ENCODE measurements at regions not wholly inside any gene's neighbourhood (a gene's known extent, or its start where the extent isn't known, plus 50 kb on each side); places are given as distances from the start of the nearest gene placed in this dataset.

DNA sequence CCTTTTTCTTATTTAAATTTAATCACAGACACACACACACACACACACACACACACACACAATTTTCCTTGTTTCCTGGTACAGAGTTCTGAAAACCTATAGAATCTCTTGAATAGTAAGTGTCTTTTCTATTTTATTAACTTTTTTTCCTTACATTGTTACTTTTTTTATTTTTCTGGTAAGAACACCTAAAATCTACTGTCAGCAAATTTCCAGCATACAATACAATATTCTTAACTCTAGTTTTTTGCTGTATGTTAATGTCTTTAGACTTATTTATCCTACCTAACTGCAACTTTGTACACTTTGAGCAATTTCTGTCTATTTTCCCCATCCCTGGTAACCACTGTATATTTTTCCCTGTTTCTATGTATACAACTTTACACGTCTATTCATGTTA is 1179.8 kb downstream of the SLITRK1 start:
- TF ChIP-seq, protein P1, sequence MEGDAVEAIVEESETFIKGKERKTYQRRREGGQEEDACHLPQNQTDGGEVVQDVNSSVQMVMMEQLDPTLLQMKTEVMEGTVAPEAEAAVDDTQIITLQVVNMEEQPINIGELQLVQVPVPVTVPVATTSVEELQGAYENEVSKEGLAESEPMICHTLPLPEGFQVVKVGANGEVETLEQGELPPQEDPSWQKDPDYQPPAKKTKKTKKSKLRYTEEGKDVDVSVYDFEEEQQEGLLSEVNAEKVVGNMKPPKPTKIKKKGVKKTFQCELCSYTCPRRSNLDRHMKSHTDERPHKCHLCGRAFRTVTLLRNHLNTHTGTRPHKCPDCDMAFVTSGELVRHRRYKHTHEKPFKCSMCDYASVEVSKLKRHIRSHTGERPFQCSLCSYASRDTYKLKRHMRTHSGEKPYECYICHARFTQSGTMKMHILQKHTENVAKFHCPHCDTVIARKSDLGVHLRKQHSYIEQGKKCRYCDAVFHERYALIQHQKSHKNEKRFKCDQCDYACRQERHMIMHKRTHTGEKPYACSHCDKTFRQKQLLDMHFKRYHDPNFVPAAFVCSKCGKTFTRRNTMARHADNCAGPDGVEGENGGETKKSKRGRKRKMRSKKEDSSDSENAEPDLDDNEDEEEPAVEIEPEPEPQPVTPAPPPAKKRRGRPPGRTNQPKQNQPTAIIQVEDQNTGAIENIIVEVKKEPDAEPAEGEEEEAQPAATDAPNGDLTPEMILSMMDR (IDR thresholded peaks at IDR 0.05): no peak
- TF ChIP-seq POLR2AphosphoS5 (IDR thresholded peaks at IDR 0.05) (no peak), POLR2A (IDR thresholded peaks at IDR 0.05) (no peak), EP300 (IDR thresholded peaks at IDR 0.05) (no peak)

All from sigmoid colon (tissue), 4 donors.